RPMI7951 (cell line): ENCODE measurements at regions not wholly inside any gene's neighbourhood (a gene's known extent, or its start where the extent isn't known, plus 50 kb on each side); places are given as distances from the start of the nearest gene placed in this dataset.
A peak's percentile ranks its signal among the peaks of the same experiment; 100 is the strongest.

Source experiments
- DNase-seq: peaks from one replicate; pipeline ENCODE4 v3.0.0-alpha.2; 2012; ENCODE audit warnings: low read depth

DNA sequence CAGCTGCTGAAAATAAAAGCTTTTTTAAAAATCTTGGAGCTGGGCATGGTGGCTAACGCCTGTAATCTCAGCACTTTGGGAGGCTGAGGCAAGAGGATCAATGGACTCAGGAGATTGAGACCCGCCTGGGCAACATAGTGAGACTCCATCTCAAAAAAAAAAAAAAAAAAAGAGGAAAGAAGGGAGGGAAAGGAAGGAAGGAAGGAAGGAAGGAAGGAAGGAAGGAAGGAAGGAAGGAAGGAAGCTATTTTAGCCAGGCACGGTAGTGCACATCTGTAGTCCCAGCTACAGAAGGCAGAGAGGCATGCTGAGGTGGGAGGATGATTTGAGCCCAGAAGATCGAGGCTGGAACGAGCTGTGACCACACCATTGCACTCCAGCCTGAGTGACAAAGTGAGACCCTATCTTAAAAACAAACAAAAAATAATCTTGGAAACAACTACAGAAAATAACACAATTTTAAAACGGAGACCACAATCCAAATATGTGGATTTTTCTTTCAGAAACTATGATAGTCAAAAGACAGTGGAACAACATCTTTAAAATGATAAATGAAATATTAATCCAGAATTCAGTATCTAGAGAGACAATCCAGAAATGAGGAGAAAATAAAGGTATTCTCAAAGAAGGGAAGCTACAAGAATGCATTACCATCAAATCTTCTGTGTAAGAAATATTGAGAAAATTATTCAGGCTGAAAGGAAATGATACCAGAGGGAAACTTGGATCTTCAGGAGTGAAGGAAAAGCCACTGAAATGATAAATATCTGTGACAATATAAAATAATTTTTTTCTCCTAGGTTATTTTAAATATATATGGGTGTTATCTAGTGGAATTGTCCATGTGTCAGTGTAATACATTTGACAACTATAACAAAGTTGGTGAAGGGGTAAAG, 182.0 kb downstream of the GPX5 start:
- DNase-seq: no peak

DNA sequence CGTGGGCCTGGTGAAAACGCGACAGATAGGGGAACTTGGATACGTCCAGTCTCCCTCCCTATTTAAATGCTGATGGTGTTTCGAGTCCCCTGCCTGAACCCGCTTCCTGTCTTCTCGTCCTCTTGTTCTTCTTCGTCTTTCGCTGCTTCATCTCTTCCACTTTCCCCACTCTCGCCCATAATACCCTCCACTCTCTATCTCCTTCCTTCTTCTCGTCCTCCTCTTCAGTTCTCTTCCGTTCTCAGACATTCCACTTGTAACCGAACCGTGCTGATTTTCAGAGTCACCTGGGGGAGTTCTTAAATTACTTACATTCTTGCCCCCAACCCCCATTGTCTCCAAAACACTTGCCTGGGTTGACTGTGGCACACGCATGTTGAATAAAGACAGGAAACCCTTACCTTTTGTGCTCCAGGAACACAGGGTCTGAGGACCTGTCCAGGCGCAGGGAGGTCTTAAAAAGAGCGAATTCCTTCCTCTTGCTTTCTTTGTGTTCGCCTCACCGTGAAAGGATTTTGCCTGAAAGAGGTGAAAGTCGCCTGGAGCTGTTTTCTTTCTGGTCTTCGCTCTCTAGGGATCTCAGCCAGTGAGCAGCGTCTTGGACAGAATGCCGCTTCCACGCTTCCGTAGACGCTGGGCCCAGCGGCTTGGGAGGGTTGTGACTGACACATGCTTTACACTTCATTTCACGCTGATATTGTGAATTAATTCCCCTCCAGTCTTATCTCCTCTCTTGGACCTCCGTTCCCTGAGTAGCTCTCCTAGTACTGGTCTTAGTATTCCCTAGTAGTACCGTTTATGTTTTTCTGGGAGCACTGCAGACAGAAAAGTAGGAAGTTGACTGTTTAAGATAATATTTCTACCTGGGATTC, 184.0 kb downstream of the GPX5 start:
- no peak for DNase-seq

DNA sequence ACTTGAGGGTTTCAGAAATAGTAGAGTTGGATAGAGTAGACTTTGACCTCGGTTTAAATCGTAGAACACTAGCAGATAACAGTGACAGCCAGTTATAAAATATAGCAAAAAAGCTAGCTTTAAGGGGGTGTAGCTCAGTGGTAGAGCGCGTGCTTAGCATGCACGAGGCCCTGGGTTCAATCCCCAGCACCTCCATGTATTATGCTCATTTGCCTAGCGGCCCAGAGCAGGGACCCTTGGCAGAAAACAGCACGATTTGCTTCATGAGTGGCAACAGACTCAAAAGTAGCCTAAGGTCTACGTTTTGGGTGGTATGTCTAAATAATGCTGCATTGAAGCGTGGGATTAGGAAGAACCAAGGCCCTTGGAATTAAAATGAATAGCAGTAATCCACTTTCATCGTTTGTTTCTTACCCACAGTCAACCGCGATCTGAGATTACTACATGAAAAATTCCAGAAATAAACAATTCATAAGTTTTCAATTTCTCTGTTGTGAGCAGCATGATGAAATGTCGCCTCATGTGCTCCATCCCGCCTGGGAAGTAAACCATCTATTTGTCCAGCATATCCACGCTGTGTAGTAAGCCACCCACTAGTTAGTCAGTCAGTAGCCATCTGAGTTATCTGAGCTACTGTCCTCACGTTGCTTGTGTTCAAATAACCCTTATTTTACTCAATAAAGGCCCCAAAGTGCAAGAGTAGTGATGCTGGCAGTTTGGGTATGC, 184.9 kb downstream of the GPX5 start:
- peak; percentile 61 for DNase-seq

DNA sequence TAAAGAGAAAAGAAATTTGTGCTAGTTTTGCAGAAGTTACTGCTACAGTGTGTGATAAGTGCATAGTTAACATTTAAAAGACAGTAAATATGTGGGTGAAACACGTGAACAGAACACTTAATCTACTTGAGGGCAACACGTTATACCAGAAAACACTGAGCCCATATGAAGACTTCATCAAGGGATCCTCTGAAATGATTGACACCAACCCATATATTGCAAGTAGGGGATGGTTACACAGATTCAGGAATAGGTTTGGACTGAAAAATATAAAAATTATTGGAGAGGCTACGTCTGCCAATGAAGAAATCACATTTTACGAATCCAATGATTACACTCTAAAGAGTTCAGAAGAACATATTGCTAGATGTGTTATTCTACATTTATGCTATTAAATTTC, 185.6 kb downstream of the GPX5 start:
- no peak for DNase-seq

DNA sequence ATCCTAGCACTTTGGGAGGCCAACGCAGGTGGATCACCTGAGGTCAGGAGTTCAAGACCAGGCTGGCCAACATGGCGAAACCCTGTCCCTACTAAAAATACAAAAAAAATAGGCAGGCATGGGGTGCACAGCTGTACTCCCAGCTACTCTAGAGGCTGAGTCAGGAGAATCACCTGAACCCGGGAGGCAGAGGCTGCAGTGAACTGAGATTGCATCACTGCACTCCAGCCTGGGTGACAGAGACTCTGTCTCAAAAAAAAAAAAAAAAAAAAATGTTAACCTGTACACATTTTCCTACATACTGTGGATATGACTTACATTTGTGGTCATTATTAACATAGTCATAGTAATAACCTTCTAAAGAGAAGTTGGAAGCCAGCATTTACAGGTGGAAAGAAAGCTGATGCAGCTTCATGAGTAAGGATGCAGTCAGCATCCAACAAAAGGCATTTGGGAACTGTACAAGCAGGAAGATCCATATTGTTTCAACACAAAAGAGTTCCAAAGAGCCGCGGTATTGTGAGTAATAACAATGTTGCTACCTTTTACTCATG, 186.2 kb downstream of the GPX5 start:
- no peak for DNase-seq

DNA sequence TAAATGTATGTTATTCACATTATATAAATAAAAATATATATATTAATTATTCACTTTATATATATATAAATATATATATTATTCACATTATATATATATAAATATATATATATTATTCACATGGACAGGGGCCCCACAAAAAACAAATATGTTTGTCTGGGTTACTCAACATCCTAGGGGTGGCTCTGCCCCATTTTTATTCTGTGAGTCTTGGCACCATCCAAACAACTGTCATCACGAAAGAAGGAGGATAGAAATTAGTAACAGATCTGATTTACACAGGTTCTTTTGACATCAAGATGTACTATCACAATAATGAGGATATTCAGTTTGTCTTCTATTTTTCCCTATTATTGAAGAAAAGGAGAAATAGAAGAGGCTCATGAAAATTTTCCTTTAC, 187.3 kb downstream of the GPX5 start:
- no peak for DNase-seq

DNA sequence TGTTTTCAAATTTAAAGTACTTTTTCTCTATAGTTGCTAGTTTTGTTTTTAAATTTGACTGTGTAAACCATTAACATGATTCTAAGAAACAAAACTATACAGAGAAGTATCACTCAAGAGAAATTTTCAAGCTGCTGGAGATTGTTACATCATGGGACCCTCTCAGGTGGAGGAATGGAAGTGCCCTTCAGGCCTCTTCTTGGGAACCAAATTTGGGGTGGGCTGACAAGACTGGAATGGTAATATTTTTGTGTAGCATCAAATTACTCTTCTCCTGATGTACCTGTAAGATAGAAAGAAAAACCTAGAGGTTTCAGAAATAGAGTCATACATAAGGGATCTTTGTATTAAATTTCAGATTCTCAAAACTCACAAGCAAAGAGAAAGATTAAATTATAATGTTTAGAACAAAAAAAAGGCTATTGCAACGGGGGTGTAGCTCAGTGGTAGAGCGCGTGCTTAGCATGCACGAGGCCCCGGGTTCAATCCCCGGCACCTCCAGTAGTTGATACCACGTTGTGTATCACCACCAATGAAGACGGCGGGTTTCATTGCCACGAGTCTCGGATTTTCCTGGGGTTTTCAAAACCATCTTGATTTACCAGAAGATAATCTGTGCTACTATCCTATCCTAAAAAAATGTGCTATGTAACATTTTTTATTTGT, 193.7 kb downstream of the GPX5 start:
- no peak for DNase-seq

DNA sequence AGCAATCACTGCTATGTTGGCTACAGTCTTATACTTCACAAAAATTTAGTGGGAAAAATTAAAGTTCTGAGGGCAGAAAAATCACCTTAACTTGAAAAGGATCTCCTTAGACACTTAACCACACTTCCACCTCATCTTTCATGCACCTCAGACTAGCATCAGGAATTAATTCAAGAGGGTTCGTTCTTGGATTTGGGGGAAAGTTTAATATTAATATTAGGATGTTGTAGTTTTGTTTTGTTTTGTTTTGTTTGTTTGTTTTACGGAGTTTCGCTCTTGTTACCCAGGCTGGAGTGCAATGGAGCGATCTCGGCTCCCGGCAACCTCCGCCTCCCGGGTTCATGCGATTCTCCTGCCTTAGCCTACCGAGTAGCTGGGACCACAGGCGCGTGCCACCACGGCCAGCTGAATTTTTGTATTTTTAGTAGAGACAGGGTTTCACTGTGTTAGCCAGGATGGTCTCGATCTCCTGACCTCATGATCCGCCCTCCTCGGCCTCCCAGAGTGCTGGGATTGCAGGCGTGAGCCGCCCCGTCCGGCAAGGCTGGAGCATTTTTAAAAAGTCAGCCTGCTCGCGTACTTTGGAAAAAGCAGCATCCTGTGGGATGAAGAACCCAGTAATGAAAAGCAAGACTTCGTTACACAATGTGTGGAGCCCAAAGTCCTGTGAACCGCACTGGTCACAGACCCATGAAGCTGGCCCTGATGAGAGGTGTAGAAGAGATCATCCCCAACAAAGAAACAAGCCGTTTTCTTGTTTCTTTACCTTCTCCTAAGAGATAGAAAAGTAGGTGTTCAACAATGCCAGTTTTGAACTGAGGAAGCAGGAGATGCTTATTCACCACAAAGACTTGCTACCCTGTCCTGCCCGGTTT, 194.9 kb downstream of the GPX5 start:
- DNase-seq: no peak

DNA sequence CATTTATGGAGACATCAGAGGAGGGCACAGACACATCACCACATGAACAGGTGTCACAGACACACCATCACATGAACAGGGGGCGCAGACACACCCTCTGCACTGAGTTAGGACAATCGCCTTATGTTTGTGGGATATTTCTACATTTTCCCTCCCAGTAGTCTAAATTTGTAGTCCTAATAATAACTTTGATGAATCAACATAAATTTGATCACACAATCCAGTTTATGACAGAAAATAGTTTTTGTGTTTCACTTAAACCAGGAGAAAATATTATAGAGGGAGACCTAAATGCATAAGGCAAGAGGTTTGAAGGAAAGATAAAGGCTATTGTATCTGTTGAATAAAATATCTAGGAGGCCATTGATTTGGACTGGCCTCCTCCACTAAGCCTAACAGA, 195.7 kb downstream of the GPX5 start:
- DNase-seq: no peak

DNA sequence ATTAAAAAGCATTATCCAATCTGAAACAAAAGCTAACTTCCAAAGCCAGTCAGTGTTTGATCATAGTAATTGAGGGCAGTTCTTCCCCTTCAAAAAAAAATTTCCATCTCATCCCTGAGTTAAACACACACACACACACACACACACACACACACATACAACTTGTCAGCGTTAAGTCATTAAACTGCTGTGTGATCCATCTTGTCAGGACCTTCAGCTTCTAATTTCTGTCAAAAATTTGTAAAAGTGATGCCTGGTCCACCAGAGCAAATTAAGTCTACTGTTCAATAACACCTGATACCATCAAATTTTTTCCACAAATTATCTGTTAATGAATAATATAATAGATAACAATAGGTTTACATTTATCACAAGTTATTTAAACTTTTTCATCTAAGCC, 198.7 kb downstream of the GPX5 start:
- DNase-seq: no peak

DNA sequence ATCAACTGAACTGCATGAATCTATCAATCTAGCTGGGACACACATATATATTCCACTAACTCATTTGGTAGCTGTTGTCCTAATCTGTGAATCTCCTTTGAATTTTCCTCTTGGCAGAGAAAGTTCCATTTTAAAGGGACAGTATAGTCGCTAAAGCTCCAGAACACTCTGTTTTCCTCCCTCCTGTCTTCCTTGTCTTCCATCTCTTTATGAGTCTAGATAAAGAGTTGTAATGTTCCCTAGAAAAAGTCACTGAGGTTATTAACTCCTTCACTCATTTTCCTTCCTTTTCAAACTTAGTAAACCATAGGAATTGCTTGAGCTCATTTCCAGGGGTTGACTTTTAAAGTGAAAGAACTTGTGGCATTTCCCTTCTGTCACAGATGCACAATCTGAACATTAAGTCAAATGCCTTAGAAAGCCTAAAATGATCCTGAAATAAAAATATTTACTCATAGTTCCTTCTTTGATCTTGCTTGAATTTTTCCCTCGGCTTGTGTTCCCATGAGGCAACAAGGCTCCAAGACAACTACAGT, 198.4 kb downstream of the TRIM27 start:
- DNase-seq: no peak

DNA sequence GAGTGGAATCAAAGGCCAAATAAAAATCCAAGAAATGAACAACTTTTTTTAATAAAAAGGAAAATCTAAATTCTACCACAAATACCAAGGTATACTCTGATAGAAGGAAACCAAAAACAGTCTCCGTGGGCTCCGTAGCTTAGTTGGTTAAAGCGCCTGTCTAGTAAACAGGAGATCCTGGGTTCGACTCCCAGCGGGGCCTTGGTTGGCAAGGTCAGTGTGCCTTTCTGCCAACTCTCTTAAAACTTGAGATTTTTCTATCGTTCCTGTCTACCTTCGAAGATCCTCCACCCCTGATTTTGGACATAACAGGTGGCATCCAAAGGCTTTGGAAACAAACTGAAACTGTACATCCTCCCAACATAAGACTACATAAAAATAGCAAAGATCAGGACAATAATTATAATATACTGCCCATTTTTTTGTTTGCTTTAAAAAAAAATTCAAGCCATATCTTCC, 197.9 kb downstream of the TRIM27 start:
- DNase-seq: no peak

DNA sequence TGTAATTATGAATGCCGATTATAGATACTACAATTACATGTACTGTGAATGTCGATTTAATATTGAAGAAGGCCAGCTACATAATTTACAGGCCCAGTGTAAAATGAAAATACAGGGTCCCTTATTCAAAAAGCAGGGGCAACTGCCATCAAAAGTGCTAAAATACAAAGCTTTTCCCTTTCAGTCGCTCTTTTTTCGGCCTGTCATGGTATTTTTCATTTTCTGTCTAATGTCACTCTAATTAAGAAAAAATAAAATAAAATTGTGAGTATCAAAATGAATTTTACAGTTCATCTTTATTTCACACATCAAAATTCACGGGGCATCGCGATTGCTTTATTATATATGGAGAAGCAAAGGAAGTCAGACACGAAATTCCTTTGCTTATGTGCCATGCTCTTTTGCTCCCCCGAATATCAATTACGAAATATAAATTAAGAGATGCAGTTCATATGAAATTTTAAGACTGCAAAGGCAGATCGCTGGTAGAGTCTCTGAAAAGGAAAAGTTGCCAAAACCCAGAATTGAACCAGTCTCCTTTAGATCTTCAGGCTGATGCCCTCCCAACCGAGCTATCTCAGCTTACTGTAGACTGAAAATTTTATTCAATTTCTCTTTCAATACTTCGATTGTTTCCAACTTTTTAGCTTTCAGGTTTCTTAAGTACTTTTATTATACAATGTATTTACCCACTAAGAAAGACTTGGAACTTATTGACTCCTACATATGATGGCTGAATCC, 197.0 kb downstream of the TRIM27 start:
- DNase-seq: no peak

DNA sequence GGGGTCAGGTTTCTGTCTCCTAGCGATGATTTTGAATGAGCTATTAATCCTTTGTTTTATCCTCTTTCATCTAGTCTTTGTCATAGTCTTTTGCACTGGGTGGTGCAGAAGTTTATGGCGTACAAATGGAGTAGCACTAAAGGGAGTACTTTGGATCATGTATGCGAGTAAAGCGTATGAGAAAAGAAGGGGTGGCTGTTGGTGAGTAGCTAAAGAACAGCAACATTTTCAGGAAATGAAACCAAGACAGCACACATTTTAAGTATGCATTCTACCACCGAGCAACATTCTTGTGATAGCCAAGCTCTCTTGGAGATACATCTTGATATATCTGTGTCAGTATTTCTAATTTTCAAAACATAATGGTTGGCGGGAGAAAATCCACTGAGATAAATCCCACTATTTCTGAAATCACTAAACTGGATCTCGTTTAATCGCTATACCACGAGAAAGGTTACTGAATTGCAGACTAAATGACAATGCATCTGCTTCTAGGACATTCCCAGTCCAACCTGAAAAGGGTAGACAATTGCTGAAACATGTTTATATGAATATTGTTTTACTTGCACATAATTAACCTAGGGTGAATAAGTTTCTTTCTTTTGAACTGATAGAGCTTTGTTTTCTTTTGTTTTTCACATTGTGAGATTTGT, 196.1 kb downstream of the TRIM27 start:
- no peak for DNase-seq

DNA sequence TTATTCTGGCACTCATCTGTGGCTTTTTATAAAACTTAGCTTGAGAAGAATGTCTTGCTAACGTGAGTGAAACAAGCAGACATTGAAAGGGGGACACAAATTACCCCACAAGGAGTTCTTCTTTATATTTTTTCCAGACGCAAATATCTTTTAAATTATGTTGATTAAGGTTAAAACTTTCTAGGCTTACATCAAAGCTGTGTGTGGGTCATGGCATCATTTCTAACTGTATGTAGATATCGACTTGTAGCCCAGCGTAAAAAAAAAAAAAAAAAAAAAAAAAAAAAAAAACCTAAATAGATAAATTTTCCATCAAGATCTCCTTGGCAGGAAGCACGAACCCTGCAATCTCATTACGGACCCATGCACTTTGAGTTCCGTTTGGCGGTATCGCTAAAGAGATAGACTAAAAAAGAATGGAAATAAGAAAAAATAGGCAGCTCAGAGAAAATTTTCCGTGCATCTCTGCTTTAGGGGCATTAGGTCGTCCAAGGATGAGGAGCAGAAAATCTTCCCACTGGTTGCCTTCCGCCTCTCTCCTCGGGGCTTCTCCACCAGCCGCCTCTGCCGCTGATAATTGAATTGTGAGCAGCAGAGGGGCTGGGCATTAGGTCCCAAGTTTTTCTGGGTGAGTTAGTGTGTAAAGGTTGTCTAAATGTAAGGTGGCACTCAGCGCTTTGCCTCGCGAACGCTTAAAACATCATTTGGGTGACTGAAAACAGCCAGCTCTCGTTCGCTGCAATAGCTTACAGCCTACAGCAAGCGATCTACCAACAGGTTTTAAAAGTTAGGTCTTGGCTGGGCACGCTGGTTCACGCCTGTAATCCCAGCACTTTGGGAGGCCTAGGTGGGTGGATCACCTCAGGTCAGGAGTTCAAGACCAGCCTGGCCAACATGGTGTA, 194.0 kb downstream of the TRIM27 start:
- DNase-seq: no peak

DNA sequence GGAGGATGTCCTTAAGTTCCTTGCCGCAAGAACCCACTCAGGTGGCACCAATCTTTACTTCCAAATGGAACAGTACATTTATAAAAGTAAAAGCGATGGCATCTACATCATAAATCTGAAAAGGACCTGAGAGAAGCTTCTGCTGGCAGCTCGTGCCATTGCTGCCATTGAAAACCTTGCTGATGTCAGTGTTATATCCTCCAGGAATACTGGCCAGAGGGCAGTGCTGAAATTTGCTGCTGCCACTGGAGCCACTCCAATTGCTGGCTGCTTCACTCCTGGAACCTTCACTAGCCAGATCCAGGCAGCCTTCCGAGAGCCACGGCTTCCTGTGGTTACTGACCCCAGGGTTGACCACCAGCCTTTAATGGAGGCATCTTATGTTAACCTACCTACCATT, 191.7 kb downstream of the TRIM27 start:
- no peak for DNase-seq

DNA sequence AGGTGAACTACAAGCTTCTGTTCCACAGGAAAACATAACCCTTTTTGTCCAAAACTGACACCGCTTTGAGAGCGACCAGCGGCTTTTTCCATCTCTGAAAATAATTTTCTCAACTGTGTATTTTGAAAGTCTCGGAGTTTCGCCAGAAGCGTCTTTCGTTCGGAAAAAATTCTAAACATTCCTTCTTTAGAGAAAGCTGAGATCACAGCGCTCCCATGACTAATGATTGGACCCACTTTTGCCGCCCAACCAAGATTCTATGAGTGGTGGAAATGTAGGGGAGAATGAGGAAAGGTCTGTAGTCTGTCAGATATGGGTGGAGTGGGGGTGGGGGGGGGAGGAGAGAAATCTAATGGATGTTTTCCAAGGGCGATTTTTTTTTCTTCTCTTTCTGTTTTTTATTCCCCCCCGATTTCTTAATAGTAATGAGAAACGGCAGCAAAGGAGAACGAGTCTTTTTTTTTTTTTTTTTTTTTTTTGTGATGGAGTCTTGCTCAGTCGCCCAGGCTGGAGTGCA, 189.3 kb downstream of the TRIM27 start:
- DNase-seq: no peak
